Activated CD8-positive, alpha-beta T cell treated with anti-CD3 and anti-CD28 coated beads for 36 hours (primary cell): ENCODE measurements at regions not wholly inside any gene's neighbourhood (a gene's known extent, or its start where the extent isn't known, plus 50 kb on each side); places are given as distances from the start of the nearest gene placed in this dataset.

Experiments used
- ATAC-seq: fragments of 200-7000 bp; cut with Tn5 transposase; one replicate; pipeline ENCODE4 v1.10.0; 2021; ENCODE audit warnings: mild to moderate bottlenecking, moderate library complexity
- CTCF ChIA-PET: fragments of 350-600 bp; sonication (Branson Sonifier 250); formaldehyde crosslinking; loops from one replicate; lab custom pipeline; 2021; ENCODE audit warnings: antibody characterized with exemption; lab: Charles Lee
- POLR2A ChIA-PET: fragments of 350-600 bp; sonication (Branson Sonifier 250); formaldehyde crosslinking; loops from one replicate; lab custom pipeline; 2021; ENCODE audit warnings: antibody characterized with exemption; lab: Charles Lee
- DNase-seq: peaks from one replicate; pipeline ENCODE4 v3.0.0-alpha.2; 2020
- H3K27ac Mint-ChIP-seq: one replicate; pipeline ENCODE4 v1.8.0; 2021; ENCODE audit warnings: mild to moderate bottlenecking, mixed read lengths
- H3K27me3 Mint-ChIP-seq: one replicate; pipeline ENCODE4 v1.8.0; 2021; ENCODE audit warnings: mixed read lengths
- H3K36me3 Mint-ChIP-seq: one replicate; pipeline ENCODE4 v1.8.0; 2021; ENCODE audit warnings: low read depth, mixed read lengths
- H3K4me1 Mint-ChIP-seq: one replicate; pipeline ENCODE4 v1.8.0; 2021; ENCODE audit warnings: low read depth, mixed read lengths
- H3K4me3 Mint-ChIP-seq: one replicate; pipeline ENCODE4 v1.8.0; 2021; ENCODE audit warnings: mild to moderate bottlenecking, moderate library complexity, mixed read lengths
- H3K9me3 Mint-ChIP-seq: one replicate; pipeline ENCODE4 v1.8.0; 2021; ENCODE audit warnings: mixed read lengths
- intact Hi-C: fragments of 100-400 bp; cut with micrococcal nuclease; formaldehyde crosslinking; loops from one replicate; pipeline ENCODE4 v1.10.0; 2022
- TF ChIP-seq, protein P1 (sequence below): fragments of 200-600 bp; IDR thresholded peaks from one replicate; pipeline ENCODE4 v1.8.0; 2022; ENCODE audit warnings: antibody characterized with exemption, mild to moderate bottlenecking

- ChIA-PET POLR2A (no interaction called here), CTCF (no interaction called here)
- no peaks in the 10 kb centered on the region for H3K4me1 Mint-ChIP-seq
- ATAC-seq, result no peak
- TF ChIP-seq, protein P1, sequence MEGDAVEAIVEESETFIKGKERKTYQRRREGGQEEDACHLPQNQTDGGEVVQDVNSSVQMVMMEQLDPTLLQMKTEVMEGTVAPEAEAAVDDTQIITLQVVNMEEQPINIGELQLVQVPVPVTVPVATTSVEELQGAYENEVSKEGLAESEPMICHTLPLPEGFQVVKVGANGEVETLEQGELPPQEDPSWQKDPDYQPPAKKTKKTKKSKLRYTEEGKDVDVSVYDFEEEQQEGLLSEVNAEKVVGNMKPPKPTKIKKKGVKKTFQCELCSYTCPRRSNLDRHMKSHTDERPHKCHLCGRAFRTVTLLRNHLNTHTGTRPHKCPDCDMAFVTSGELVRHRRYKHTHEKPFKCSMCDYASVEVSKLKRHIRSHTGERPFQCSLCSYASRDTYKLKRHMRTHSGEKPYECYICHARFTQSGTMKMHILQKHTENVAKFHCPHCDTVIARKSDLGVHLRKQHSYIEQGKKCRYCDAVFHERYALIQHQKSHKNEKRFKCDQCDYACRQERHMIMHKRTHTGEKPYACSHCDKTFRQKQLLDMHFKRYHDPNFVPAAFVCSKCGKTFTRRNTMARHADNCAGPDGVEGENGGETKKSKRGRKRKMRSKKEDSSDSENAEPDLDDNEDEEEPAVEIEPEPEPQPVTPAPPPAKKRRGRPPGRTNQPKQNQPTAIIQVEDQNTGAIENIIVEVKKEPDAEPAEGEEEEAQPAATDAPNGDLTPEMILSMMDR, result no peak
- H3K36me3 Mint-ChIP-seq, result no peaks in the 10 kb centered on the region
- peaks cover 5% of the 10 kb centered on the region for H3K9me3 Mint-ChIP-seq
- intact Hi-C loops, result no loop called here
- DNase-seq, result no peak
- no peak overlapping the region for H3K4me3 Mint-ChIP-seq
- H3K27me3 Mint-ChIP-seq, result no peaks in the 10 kb centered on the region
- no peak overlapping the region for H3K27ac Mint-ChIP-seq
Measured at GRCh38 chr13:81760316-81760715, 1419.4 kb upstream of the SPRY2 start.

- Mint-ChIP-seq H3K4me3 (no peak overlapping the region), H3K27ac (no peak overlapping the region), H3K27me3 (no peaks in the 10 kb centered on the region), H3K9me3 (peaks cover 5% of the 10 kb centered on the region), H3K36me3 (no peaks in the 10 kb centered on the region), H3K4me1 (no peaks in the 10 kb centered on the region)
- DNase-seq (no peak), ATAC-seq (no peak)
- TF ChIP-seq, protein P1, result no peak
- ChIA-PET CTCF (no interaction called here), POLR2A (no interaction called here)
- intact Hi-C loops, result no loop called here
Measured at GRCh38 chr13:81757348-81757970, 1416.5 kb upstream of the SPRY2 start.

GRCh38 chr13:81745391-81745790 lies 1404.5 kb upstream of the SPRY2 start:
- ChIA-PET CTCF (no interaction called here), POLR2A (no interaction called here)
- intact Hi-C loops, result no loop called here
- H3K9me3 Mint-ChIP-seq, result peaks cover 19% of the 10 kb centered on the region
- H3K27ac Mint-ChIP-seq, result no peak overlapping the region
- no peaks in the 10 kb centered on the region for H3K27me3 Mint-ChIP-seq
- ATAC-seq (no peak), DNase-seq (no peak)
- H3K36me3 Mint-ChIP-seq, result no peaks in the 10 kb centered on the region
- H3K4me3 Mint-ChIP-seq, result no peak overlapping the region
- H3K4me1 Mint-ChIP-seq, result no peaks in the 10 kb centered on the region
- TF ChIP-seq, protein P1, result no peak

GRCh38 chr13:81738364-81738763 lies 1397.4 kb upstream of the SPRY2 start:
- ChIA-PET CTCF (no interaction called here), POLR2A (no interaction called here)
- Mint-ChIP-seq H3K4me1 (no peaks in the 10 kb centered on the region), H3K4me3 (no peak overlapping the region), H3K27ac (no peak overlapping the region), H3K27me3 (no peaks in the 10 kb centered on the region), H3K9me3 (peaks cover 9% of the 10 kb centered on the region), H3K36me3 (no peaks in the 10 kb centered on the region)
- intact Hi-C loops, result no loop called here
- TF ChIP-seq, protein P1, result no peak
- no peak for DNase-seq
- ATAC-seq, result no peak

DNA sequence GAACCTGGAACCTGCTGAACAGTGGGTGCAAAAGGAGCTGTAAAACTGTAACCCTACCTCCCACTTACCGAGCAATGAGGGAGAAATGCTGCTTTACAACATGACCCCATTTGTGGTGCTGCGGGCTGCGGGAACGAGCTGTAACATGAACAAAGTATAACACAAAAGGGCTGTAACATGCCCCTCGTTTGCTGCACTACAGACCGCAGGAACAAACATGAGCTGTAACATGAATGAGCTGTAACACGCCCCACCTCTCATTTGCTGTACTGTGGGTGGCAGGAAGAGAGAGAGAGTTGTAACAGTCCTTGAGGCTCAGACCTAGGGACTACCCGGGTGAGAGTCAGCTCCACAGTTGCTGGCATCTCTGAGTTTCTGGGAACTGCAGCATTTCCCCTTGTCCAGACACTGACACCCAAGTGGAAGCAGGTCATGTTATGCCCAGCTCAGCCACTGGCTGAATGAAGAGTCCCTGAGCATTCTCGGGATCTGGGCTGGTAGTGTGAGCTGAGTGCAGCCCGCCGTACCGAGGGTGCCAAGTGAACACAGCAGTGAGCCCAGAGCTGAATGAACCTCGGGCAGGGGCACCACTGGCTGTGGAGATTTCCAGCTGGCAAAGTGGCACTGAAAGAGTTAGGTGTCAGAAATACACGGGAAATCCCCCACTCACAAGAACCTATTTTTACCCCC lies 1385.3 kb upstream of the SPRY2 start:
- ChIA-PET CTCF (interaction anchor here (1.8 kb wide), 1 partner anchor 14 kb away, joined by 3 read pairs; no protein-coding TSS in a partner anchor), POLR2A (no interaction called here)
- Mint-ChIP-seq H3K27me3 (no peaks in the 10 kb centered on the region), H3K27ac (no peak overlapping the region), H3K4me3 (no peak overlapping the region), H3K4me1 (no peaks in the 10 kb centered on the region), H3K36me3 (no peaks in the 10 kb centered on the region), H3K9me3 (peaks cover 17% of the 10 kb centered on the region)
- ATAC-seq, result no peak
- intact Hi-C loops, result no loop called here
- TF ChIP-seq, protein P1, result no peak
- no peak for DNase-seq
